HAP-1 (cell line): ENCODE measurements at regions not wholly inside any gene's neighbourhood (a gene's known extent, or its start where the extent isn't known, plus 50 kb on each side); places are given as distances from the start of the nearest gene placed in this dataset.
A peak's percentile ranks its signal among the peaks of the same experiment; 100 is the strongest.

Source experiments
- DNase-seq, 2 experiments: peaks; one replicate each; pipeline ENCODE4 v3.0.0-alpha.2; 2016 to 2020; ENCODE audit warnings: low spot score in 2 of 2
- H3K27me3 ChIP-seq: fragments of 250-450 bp; sonication (Bioruptor Pico); 2 replicates; pipeline ENCODE4 v1.5.1; 2020; ENCODE audit warnings: low read depth, mild to moderate bottlenecking, moderate library complexity
- H3K36me3 ChIP-seq: fragments of 250-450 bp; sonication (Bioruptor Pico); replicated peaks from 2 replicates; pipeline ENCODE4 v1.5.1; 2020; ENCODE audit warnings: mild to moderate bottlenecking
- H3K4me1 ChIP-seq: fragments of 250-450 bp; sonication (Bioruptor Pico); 2 replicates; pipeline ENCODE4 v1.5.1; 2020; ENCODE audit warnings: mild to moderate bottlenecking
- H3K4me3 ChIP-seq: fragments of 250-450 bp; sonication (Bioruptor Pico); 2 replicates; pipeline ENCODE4 v1.5.1; 2020; ENCODE audit warnings: mild to moderate bottlenecking, moderate library complexity
- H3K9me3 ChIP-seq: fragments of 250-450 bp; sonication (Bioruptor Pico); 2 replicates; pipeline ENCODE4 v1.5.1; 2020; ENCODE audit warnings: mild to moderate bottlenecking, moderate library complexity
- in situ Hi-C: fragments of 300-500 bp; cut with MboI; formaldehyde crosslinking; loops from 3 replicates; pipeline ENCODE4 v1.14.3; 2020; ENCODE audit warnings: low sequenced_read_pairs, inconsistent platforms, mixed read lengths

- H3K4me1 ChIP-seq = no peaks in the 10 kb centered on the region
- H3K9me3 ChIP-seq = no peaks in the 10 kb centered on the region
- H3K36me3 ChIP-seq = no peaks in the 10 kb centered on the region
- H3K27me3 ChIP-seq = peaks cover 14% of the 10 kb centered on the region; the same call in 1 of the 2 replicates
- DNase-seq = no peak
- no peak overlapping the region for H3K4me3 ChIP-seq
- in situ Hi-C loops = no loop called here
Measured at GRCh38 chr1:2968471-2968881, 52.8 kb upstream of the ACTRT2 start.

- Histone ChIP-seq H3K9me3 (no peaks in the 10 kb centered on the region), H3K27me3 (peaks cover 14% of the 10 kb centered on the region; the same call in 1 of the 2 replicates), H3K4me1 (no peaks in the 10 kb centered on the region), H3K36me3 (no peaks in the 10 kb centered on the region), H3K4me3 (no peak overlapping the region)
- in situ Hi-C loops = no loop called here
- no peak for DNase-seq
Measured at GRCh38 chr1:2969011-2969844, 52.0 kb upstream of the ACTRT2 start.

GRCh38 chr1:2969845-2970291 is 51.4 kb upstream of the ACTRT2 start:
- H3K27me3 ChIP-seq = peaks cover 14% of the 10 kb centered on the region; the same call in 1 of the 2 replicates
- no peak overlapping the region for H3K4me3 ChIP-seq
- no peaks in the 10 kb centered on the region for H3K9me3 ChIP-seq
- H3K4me1 ChIP-seq = no peaks in the 10 kb centered on the region
- in situ Hi-C loops = no loop called here
- H3K36me3 ChIP-seq = no peaks in the 10 kb centered on the region
- no peak for DNase-seq

- Histone ChIP-seq H3K27me3 (peaks cover 14% of the 10 kb centered on the region; the same call in 1 of the 2 replicates), H3K4me1 (no peaks in the 10 kb centered on the region), H3K36me3 (no peaks in the 10 kb centered on the region), H3K9me3 (no peaks in the 10 kb centered on the region), H3K4me3 (no peak overlapping the region)
- peak in 1 of 2 experiments; percentile 3 for DNase-seq
- in situ Hi-C loops = no loop called here
Measured at GRCh38 chr1:2970311-2971071, 50.8 kb upstream of the ACTRT2 start.

GRCh38 chr1:2971101-2971501 is 50.2 kb upstream of the ACTRT2 start:
- no peak overlapping the region for H3K4me3 ChIP-seq
- DNase-seq = no peak
- in situ Hi-C loops = no loop called here
- H3K27me3 ChIP-seq = peaks cover 14% of the 10 kb centered on the region; the same call in 1 of the 2 replicates
- no peaks in the 10 kb centered on the region for H3K36me3 ChIP-seq
- H3K4me1 ChIP-seq = no peaks in the 10 kb centered on the region
- H3K9me3 ChIP-seq = no peaks in the 10 kb centered on the region
